HepG2 (cell line): ENCODE measurements at regions not wholly inside any gene's neighbourhood (a gene's known extent, or its start where the extent isn't known, plus 50 kb on each side); places are given as distances from the start of the nearest gene placed in this dataset.
A peak's percentile ranks its signal among the peaks of the same experiment; 100 is the strongest.

Experiments used
- ATM ChIP-seq: fragments of 450-650 bp; IDR thresholded peaks from 2 replicates; pipeline ENCODE4 v1.7.1; 2017; ENCODE audit warnings: mild to moderate bottlenecking, borderline replicate concordance
- GTF2F1 ChIP-seq: fragments of 150-350 bp; IDR thresholded peaks from 2 replicates; pipeline ENCODE4 v1.6.1; 2014; ENCODE audit warnings: low read length
- HMG20B ChIP-seq: conservative IDR thresholded peaks from 2 replicates; pipeline ENCODE4 v1.6.1; 2016; ENCODE audit warnings: missing genetic modification reagents, missing compliant biosample characterization
- MXD1 ChIP-seq: sonication (generic); formaldehyde crosslinking; IDR thresholded peaks from 2 replicates; pipeline ENCODE4 v1.4.0; 2020; ENCODE audit warnings: mild to moderate bottlenecking, missing genetic modification reagents
- RAD51 ChIP-seq: fragments of 450-650 bp; IDR thresholded peaks from 2 replicates; pipeline ENCODE4 v1.6.1; 2016; ENCODE audit warnings: borderline replicate concordance
- RBFOX2 ChIP-seq: fragments of 200-400 bp; formaldehyde crosslinking; IDR thresholded peaks from 2 replicates; pipeline ENCODE4 v1.6.1; 2017; ENCODE audit warnings: low read depth, mild to moderate bottlenecking, low read length
- SRF ChIP-seq: IDR thresholded peaks from 2 replicates; pipeline ENCODE4 v1.6.1; 2011; ENCODE audit warnings: mild to moderate bottlenecking, low read depth, low read length, moderate library complexity
- ZBTB21 ChIP-seq: sonication (generic); formaldehyde crosslinking; IDR thresholded peaks from 2 replicates; pipeline ENCODE4 v1.4.0; 2020; ENCODE audit warnings: missing genetic modification reagents
- ZFP37 ChIP-seq: sonication (generic); formaldehyde crosslinking; IDR thresholded peaks from 2 replicates; pipeline ENCODE4 v1.4.0; 2020; ENCODE audit warnings: missing genetic modification reagents, borderline replicate concordance
- ZFP82 ChIP-seq: sonication (generic); formaldehyde crosslinking; IDR thresholded peaks from 2 replicates; pipeline ENCODE4 v1.5.1; 2020; ENCODE audit warnings: mild to moderate bottlenecking, missing genetic modification reagents, borderline replicate concordance
- ZNF20 ChIP-seq: sonication (generic); formaldehyde crosslinking; IDR thresholded peaks from 2 replicates; pipeline ENCODE4 v1.4.0; 2020; ENCODE audit warnings: mild to moderate bottlenecking, moderate library complexity, missing genetic modification reagents
- ZNF251 ChIP-seq: sonication (generic); formaldehyde crosslinking; IDR thresholded peaks from 2 replicates; pipeline ENCODE4 v1.9.0; 2021; ENCODE audit warnings: mild to moderate bottlenecking, missing genetic modification reagents
- ZNF430 ChIP-seq: sonication (generic); formaldehyde crosslinking; IDR thresholded peaks from 2 replicates; pipeline ENCODE4 v1.9.0; 2021; ENCODE audit warnings: mild to moderate bottlenecking, missing genetic modification reagents
- ZNF781 ChIP-seq: sonication (generic); formaldehyde crosslinking; IDR thresholded peaks from 2 replicates; pipeline ENCODE4 v1.5.1; 2020; ENCODE audit warnings: borderline replicate concordance, mild to moderate bottlenecking, missing genetic modification reagents; ENCODE audit errors: not compliant biosample characterization
- ZSCAN21 ChIP-seq: sonication (generic); formaldehyde crosslinking; IDR thresholded peaks from 2 replicates; pipeline ENCODE4 v1.8.0; 2022; ENCODE audit warnings: mild to moderate bottlenecking, missing genetic modification reagents, moderate library complexity, borderline replicate concordance
- TF ChIP-seq, protein P1 (sequence below): IDR thresholded peaks from 2 replicates; pipeline ENCODE4 v1.6.1; 2016; ENCODE audit warnings: low read depth, missing genetic modification reagents, missing compliant biosample characterization
- TF ChIP-seq, protein P2 (sequence below): sonication (generic); formaldehyde crosslinking; IDR thresholded peaks from 2 replicates; pipeline ENCODE4 v1.5.1; 2020; ENCODE audit warnings: mild to moderate bottlenecking, moderate library complexity, missing genetic modification reagents
- TF ChIP-seq, protein P3 (sequence below): IDR thresholded peaks from 2 replicates; pipeline ENCODE4 v1.4.0; 2020; ENCODE audit warnings: mild to moderate bottlenecking, missing genetic modification reagents

GRCh38 chr5:96117771-96118651 lies 156.4 kb upstream of the ELL2 start (continued):
- TF ChIP-seq ZFP82 (CRISPR knock-in tag) (no peak), ZNF251 (CRISPR knock-in tag) (no peak), ZSCAN21 (CRISPR knock-in tag) (no peak), GTF2F1 (no peak), ZNF430 (CRISPR knock-in tag) (peak; percentile 47; the same call in 1 of the 2 replicates), ZBTB21 (CRISPR knock-in tag) (peak; percentile 15; the same call in 1 of the 2 replicates), RBFOX2 (peak; percentile 46; the same call in 1 of the 2 replicates), RAD51 (no peak), ZNF20 (no peak), HMG20B (0 out of 2 replicates have a peak, but pooled peaks have one; percentile 24), MXD1 (no peak), SRF (no peak), ATM (no peak), ZFP37 (no peak), ZNF781 (CRISPR knock-in tag) (no peak)
- TF ChIP-seq, protein P1, sequence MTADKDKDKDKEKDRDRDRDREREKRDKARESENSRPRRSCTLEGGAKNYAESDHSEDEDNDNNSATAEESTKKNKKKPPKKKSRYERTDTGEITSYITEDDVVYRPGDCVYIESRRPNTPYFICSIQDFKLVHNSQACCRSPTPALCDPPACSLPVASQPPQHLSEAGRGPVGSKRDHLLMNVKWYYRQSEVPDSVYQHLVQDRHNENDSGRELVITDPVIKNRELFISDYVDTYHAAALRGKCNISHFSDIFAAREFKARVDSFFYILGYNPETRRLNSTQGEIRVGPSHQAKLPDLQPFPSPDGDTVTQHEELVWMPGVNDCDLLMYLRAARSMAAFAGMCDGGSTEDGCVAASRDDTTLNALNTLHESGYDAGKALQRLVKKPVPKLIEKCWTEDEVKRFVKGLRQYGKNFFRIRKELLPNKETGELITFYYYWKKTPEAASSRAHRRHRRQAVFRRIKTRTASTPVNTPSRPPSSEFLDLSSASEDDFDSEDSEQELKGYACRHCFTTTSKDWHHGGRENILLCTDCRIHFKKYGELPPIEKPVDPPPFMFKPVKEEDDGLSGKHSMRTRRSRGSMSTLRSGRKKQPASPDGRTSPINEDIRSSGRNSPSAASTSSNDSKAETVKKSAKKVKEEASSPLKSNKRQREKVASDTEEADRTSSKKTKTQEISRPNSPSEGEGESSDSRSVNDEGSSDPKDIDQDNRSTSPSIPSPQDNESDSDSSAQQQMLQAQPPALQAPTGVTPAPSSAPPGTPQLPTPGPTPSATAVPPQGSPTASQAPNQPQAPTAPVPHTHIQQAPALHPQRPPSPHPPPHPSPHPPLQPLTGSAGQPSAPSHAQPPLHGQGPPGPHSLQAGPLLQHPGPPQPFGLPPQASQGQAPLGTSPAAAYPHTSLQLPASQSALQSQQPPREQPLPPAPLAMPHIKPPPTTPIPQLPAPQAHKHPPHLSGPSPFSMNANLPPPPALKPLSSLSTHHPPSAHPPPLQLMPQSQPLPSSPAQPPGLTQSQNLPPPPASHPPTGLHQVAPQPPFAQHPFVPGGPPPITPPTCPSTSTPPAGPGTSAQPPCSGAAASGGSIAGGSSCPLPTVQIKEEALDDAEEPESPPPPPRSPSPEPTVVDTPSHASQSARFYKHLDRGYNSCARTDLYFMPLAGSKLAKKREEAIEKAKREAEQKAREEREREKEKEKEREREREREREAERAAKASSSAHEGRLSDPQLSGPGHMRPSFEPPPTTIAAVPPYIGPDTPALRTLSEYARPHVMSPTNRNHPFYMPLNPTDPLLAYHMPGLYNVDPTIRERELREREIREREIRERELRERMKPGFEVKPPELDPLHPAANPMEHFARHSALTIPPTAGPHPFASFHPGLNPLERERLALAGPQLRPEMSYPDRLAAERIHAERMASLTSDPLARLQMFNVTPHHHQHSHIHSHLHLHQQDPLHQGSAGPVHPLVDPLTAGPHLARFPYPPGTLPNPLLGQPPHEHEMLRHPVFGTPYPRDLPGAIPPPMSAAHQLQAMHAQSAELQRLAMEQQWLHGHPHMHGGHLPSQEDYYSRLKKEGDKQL (CRISPR knock-in tag): peak; percentile 53; the same call in 1 of the 2 replicates
- TF ChIP-seq, protein P2, sequence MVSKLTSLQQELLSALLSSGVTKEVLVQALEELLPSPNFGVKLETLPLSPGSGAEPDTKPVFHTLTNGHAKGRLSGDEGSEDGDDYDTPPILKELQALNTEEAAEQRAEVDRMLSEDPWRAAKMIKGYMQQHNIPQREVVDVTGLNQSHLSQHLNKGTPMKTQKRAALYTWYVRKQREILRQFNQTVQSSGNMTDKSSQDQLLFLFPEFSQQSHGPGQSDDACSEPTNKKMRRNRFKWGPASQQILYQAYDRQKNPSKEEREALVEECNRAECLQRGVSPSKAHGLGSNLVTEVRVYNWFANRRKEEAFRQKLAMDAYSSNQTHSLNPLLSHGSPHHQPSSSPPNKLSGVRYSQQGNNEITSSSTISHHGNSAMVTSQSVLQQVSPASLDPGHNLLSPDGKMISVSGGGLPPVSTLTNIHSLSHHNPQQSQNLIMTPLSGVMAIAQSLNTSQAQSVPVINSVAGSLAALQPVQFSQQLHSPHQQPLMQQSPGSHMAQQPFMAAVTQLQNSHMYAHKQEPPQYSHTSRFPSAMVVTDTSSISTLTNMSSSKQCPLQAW (CRISPR knock-in tag): no peak
- TF ChIP-seq, protein P3, sequence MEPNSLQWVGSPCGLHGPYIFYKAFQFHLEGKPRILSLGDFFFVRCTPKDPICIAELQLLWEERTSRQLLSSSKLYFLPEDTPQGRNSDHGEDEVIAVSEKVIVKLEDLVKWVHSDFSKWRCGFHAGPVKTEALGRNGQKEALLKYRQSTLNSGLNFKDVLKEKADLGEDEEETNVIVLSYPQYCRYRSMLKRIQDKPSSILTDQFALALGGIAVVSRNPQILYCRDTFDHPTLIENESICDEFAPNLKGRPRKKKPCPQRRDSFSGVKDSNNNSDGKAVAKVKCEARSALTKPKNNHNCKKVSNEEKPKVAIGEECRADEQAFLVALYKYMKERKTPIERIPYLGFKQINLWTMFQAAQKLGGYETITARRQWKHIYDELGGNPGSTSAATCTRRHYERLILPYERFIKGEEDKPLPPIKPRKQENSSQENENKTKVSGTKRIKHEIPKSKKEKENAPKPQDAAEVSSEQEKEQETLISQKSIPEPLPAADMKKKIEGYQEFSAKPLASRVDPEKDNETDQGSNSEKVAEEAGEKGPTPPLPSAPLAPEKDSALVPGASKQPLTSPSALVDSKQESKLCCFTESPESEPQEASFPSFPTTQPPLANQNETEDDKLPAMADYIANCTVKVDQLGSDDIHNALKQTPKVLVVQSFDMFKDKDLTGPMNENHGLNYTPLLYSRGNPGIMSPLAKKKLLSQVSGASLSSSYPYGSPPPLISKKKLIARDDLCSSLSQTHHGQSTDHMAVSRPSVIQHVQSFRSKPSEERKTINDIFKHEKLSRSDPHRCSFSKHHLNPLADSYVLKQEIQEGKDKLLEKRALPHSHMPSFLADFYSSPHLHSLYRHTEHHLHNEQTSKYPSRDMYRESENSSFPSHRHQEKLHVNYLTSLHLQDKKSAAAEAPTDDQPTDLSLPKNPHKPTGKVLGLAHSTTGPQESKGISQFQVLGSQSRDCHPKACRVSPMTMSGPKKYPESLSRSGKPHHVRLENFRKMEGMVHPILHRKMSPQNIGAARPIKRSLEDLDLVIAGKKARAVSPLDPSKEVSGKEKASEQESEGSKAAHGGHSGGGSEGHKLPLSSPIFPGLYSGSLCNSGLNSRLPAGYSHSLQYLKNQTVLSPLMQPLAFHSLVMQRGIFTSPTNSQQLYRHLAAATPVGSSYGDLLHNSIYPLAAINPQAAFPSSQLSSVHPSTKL (CRISPR knock-in tag): peak; percentile 96
